IPS-15b (cell line): ENCODE measurements at regions not wholly inside any gene's neighbourhood (a gene's known extent, or its start where the extent isn't known, plus 50 kb on each side); places are given as distances from the start of the nearest gene placed in this dataset.

Source experiments
- H3K27me3 ChIP-seq: one replicate; pipeline ENCODE4 v1.6.1; 2013; ENCODE audit warnings: low read length; ENCODE audit not compliant: control insufficient read depth, insufficient read depth
- H3K36me3 ChIP-seq: one replicate; pipeline ENCODE4 v1.6.1; 2013; ENCODE audit warnings: low read length; ENCODE audit not compliant: control insufficient read depth, insufficient read depth
- H3K4me1 ChIP-seq: one replicate; pipeline ENCODE4 v1.6.1; 2013; ENCODE audit warnings: mild to moderate bottlenecking, low read length; ENCODE audit not compliant: control insufficient read depth, insufficient read depth
- H3K4me3 ChIP-seq: one replicate; pipeline ENCODE4 v1.5.1; 2013; ENCODE audit warnings: low read depth, low read length
- H3K9ac ChIP-seq: one replicate; pipeline ENCODE4 v1.6.1; 2013; ENCODE audit warnings: low read depth, mild to moderate bottlenecking, low read length
- H3K9me3 ChIP-seq: one replicate; pipeline ENCODE4 v1.6.1; 2013; ENCODE audit warnings: mild to moderate bottlenecking, low read length; ENCODE audit not compliant: control insufficient read depth, insufficient read depth

DNA sequence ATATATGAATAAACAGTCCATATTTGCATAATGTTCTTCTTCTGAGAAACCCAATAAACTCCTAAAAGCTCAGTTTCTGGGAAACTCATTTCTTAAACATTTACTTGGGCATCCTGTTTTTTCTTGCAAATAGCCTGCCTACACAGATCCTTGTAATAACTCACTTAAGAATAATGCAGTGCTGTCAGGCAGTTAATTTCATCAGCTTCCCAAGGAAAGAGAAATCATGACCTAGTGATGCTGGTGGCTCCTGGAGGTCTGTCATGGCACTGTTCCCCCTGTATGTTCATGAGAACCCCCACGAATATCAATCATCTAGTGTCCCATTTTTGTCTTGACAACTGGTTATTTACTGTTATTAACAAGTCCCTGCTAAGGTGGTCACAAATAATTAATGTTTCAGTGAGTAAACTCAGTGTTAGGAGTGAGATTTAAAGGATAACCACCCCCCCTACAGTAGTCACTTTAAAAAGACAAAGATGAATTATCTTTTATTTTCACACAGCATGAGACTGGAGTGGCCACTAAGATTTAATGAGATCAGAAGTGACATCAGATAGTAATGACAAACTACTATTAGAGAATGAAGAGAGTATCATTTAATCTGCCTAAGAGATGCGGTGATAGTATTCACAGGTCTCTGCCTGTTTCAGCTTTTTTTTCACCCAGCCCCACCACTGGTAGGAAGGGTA is 279.5 kb upstream of the NECTIN3 start:
- Histone ChIP-seq H3K4me3 (no peak overlapping the region), H3K4me1 (no peaks in the 10 kb centered on the region), H3K9ac (no peak overlapping the region), H3K27me3 (no peaks in the 10 kb centered on the region), H3K36me3 (no peaks in the 10 kb centered on the region), H3K9me3 (no peaks in the 10 kb centered on the region)

DNA sequence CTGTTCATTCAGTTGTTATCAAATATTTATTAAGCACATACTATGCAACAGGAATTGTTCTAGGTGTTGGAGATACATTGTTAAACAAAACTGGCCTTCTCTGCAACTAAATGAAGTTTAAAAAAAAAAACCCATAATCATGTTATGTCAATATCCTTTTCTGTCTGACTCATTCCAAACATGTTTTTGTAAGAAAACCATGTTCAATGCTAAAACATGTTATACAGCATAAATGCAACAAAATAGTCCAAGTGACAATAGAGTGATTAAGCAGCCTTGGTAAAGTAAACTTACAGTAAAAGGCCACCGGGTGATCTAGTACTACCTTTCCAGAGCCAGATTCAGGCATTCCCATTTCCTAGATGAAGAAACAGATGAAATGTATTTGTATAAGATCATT is 278.0 kb upstream of the NECTIN3 start:
- Histone ChIP-seq H3K36me3 (no peaks in the 10 kb centered on the region), H3K9ac (no peak overlapping the region), H3K4me1 (no peaks in the 10 kb centered on the region), H3K4me3 (no peak overlapping the region), H3K9me3 (no peaks in the 10 kb centered on the region), H3K27me3 (no peaks in the 10 kb centered on the region)

DNA sequence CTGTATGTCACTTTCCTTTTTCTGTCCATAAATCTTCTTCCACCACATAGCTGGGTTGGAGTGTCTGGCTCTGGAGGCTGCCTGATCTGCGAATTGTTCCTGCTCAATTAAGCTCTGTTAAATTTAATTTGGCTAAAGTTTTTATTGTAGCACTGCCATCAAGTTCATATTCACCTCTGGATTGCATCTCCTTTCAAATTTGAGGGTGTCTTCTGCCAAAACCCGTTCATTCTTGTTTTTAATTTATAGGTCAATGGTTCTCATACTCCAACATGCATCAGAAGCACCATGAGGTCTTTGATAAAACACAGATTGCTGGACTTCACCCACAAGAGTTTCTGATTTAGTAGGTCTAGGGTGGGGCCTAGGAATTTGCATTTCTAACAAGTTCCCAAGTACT is 276.5 kb upstream of the NECTIN3 start:
- Histone ChIP-seq H3K9me3 (no peaks in the 10 kb centered on the region), H3K27me3 (no peaks in the 10 kb centered on the region)

DNA sequence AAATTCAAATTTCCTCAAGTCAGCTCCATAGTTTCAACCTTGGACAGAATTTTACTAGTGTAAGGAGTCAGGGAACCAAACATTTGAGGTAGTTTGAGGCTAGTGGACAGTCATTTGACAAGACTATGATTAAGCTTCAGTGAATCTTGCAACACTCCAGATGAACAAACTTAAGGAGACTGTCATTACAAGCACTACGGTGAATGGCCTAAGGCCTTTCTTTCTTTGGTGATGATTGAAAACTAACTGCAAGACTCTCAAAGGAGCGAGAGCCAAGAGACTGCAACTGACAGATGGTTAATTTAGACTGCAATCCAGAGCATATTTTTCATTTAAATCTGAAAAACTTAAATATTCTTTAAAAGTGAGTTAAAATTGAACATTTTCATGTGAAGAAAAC is 272.3 kb upstream of the NECTIN3 start:
- Histone ChIP-seq H3K9me3 (no peaks in the 10 kb centered on the region), H3K4me3 (no peak overlapping the region), H3K9ac (no peak overlapping the region), H3K27me3 (no peaks in the 10 kb centered on the region), H3K4me1 (no peaks in the 10 kb centered on the region), H3K36me3 (no peaks in the 10 kb centered on the region)

More for the DNA sequence above, 276.5 kb upstream of the NECTIN3 start:
- H3K36me3 ChIP-seq, result no peaks in the 10 kb centered on the region
- H3K4me1 ChIP-seq, result no peaks in the 10 kb centered on the region
- no peak overlapping the region for H3K9ac ChIP-seq
- no peak overlapping the region for H3K4me3 ChIP-seq

DNA sequence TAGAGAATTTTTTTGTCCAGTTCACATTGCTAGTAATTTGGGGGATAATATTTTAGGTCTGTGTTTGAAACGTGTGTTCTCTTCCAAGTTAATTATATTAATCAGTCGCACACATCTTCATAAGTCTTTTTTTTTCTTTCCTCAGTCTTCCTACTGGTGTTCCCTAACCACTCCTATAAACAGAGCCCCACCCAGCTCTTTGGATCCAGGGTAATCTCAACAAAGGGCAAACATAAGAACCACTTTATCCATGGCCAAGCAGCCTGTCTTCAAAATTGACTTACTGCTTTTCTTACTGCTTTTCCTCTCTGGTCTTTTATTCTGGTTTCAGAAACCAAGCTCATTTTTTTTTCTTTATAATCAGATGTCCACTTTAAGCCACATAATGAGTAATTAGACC is 266.8 kb upstream of the NECTIN3 start:
- Histone ChIP-seq H3K4me3 (no peak overlapping the region), H3K9ac (no peak overlapping the region), H3K36me3 (no peaks in the 10 kb centered on the region), H3K9me3 (no peaks in the 10 kb centered on the region), H3K4me1 (no peaks in the 10 kb centered on the region), H3K27me3 (no peaks in the 10 kb centered on the region)

DNA sequence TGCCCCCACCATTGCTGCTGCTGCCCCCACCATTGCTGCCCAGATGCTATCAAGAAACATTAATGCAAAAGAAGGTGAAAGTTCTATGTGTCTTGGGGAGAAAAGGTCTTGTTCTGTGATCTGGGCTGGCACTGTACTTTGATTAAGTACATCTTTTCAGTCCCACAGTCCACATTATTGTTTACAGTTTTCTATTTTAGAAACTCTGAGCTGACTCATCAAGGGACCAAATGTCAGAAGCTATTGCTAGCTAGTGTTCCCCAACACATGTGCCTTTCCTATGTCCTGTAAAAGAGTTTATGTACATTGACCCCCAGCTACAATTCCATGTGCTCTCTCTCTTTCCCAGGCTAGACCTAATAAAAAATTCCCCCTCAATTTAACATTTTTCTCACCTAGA is 264.7 kb upstream of the NECTIN3 start:
- H3K9me3 ChIP-seq, result no peaks in the 10 kb centered on the region
- no peaks in the 10 kb centered on the region for H3K27me3 ChIP-seq
- no peaks in the 10 kb centered on the region for H3K4me1 ChIP-seq
- no peak overlapping the region for H3K4me3 ChIP-seq
- H3K36me3 ChIP-seq, result no peaks in the 10 kb centered on the region
- H3K9ac ChIP-seq, result no peak overlapping the region

DNA sequence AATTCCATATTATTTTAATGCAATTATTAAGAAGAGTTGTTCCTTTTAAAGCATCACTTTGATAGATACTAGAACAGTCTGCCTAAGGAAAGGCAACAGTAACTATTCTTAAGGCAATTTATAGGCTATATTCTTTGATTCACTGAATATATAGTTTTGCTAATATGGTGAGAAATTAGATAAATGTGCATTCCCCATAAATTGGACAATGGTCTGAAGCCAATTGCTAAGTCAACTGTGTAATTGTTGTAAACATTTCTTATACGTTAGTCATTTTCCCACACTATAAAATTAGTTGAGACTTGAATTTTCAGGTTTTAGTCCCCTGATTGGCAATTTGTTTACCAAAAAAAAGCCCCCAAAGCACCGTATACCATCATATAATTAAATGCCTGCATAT is 263.0 kb upstream of the NECTIN3 start:
- Histone ChIP-seq H3K9ac (no peak overlapping the region), H3K4me1 (no peaks in the 10 kb centered on the region), H3K4me3 (no peak overlapping the region), H3K9me3 (no peaks in the 10 kb centered on the region), H3K27me3 (no peaks in the 10 kb centered on the region), H3K36me3 (no peaks in the 10 kb centered on the region)

DNA sequence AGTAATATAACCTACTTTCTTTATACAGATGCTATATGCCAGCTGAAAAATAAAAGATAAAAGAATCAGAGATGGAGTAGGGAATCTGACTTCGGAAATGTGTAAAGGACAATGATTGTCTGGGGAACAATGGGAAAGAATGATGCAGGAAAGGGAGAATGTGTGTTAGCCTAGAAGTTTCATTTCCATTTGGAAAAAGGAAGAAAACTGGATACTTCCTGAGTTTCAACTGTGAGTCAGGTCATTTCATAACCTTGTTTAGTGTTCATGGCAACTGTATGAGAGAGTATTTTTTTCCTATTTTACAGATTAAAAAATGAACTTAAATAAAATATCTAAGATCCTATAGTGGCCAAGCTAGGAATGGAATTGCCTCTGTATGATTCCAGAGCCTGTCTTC is 261.3 kb upstream of the NECTIN3 start:
- Histone ChIP-seq H3K27me3 (no peaks in the 10 kb centered on the region), H3K4me1 (no peaks in the 10 kb centered on the region), H3K36me3 (no peaks in the 10 kb centered on the region), H3K4me3 (no peak overlapping the region), H3K9ac (no peak overlapping the region), H3K9me3 (no peaks in the 10 kb centered on the region)

DNA sequence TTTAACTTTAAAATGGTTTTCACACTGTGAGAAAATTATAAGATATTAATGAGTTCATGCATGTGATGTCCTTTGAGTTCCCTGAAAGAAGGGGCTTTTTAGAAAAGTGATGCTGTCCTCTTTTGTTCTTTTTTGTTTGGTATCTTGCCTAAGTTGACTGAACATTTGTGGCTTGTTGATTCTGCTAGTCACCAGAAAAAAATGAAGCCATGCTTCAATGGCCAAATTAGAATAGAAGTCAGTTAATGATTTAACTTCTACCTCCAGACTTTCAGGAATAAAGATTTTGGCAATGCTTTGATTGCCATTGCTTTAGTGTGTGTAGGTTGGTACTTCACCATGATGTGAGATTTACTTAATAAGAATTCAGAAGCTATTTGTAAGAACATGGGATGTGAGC is 260.6 kb upstream of the NECTIN3 start:
- H3K4me3 ChIP-seq, result no peak overlapping the region
- no peaks in the 10 kb centered on the region for H3K4me1 ChIP-seq
- H3K27me3 ChIP-seq, result no peaks in the 10 kb centered on the region
- no peaks in the 10 kb centered on the region for H3K36me3 ChIP-seq
- no peak overlapping the region for H3K9ac ChIP-seq
- H3K9me3 ChIP-seq, result no peaks in the 10 kb centered on the region

DNA sequence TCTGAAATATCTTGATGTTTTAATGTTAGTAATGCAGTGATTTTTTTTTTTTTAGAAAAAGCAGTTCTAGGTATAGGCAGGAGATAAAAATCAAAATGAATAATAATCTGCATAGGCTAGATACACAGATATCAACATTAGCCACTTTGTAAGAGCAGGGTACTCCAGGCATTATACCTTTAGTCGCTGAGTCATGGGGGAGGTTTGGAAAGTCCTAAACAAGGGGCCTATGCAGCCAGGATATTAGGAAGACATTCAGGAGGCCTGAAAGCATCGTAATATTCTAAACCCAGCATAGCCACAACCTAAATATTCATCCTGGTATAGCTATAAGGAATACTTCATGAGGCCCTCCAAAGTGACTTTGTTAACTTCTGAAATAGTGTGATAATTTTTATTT is 258.1 kb upstream of the NECTIN3 start:
- H3K9ac ChIP-seq, result no peak overlapping the region
- H3K4me1 ChIP-seq, result no peaks in the 10 kb centered on the region
- no peaks in the 10 kb centered on the region for H3K36me3 ChIP-seq
- no peaks in the 10 kb centered on the region for H3K27me3 ChIP-seq
- H3K9me3 ChIP-seq, result no peaks in the 10 kb centered on the region
- no peak overlapping the region for H3K4me3 ChIP-seq

DNA sequence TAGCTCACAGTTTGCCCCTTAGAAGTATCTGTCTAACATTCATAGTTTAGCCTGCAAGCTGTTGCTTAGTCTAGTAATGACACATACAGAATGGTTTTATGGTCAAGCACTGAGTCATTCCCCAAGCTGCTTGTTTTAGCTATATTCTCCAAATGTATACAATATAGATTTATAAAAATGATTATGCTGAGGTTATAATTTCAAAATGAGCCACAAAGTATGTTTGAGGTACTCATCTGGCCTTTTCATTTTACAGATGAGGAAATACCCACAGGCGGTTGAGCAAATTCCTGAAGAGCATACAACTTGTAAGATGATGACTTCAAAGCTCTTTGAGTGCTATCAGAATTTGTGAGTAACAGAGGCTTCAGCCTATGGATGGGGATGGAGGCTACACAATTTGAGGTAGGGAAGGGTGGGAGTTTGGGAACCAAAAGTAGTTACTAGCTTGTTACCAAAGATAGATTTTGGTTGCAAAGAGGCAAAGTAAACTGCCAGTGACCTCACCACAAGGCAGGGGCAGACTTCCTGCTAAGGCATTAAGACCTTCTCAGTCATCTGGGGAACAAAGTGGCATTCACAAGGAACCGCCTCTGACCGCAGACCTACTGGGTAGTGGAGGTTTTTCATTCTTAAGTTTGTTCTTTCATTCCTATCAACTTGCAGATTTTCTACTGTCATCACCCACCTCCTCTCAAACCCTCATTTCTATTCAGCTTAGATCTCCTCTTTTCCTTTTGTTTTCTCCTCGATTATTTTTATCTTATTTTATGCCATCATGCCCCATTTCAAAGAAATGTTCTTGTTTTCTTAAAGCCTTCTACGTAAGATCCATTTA is 257.2 kb upstream of the NECTIN3 start:
- no peak overlapping the region for H3K4me3 ChIP-seq

DNA sequence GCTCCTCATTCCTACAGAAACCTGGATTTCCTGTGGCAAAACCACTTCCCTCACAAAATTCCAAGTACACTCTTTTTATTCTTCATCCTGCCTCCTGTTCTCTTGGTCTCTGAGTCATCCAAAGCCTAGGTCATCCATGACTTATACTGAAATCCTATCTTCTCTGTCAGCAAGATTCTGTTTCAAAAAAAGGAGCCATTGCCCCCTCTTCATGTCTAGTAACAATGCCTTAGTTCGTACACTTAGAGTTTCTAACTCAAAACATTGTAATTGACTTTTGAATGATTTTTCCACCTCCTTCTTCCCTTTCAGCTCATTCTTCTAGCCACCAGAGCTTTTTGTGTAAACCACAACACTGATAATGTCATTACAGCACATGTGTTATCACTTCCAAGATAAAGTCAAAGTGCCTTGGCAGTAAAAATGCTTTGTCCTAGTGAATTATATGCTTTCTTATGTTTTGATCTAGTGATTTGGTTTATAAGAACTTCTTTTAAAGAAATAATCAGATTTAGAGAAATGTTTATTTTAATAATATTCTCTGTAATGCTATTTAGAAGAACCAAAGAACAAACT is 256.5 kb upstream of the NECTIN3 start:
- Histone ChIP-seq H3K4me1 (no peaks in the 10 kb centered on the region), H3K9me3 (no peaks in the 10 kb centered on the region), H3K9ac (no peak overlapping the region), H3K4me3 (no peak overlapping the region), H3K36me3 (no peaks in the 10 kb centered on the region), H3K27me3 (no peaks in the 10 kb centered on the region)

More for the DNA sequence above, 257.2 kb upstream of the NECTIN3 start:
- Histone ChIP-seq H3K27me3 (no peaks in the 10 kb centered on the region), H3K4me1 (no peaks in the 10 kb centered on the region), H3K9me3 (no peaks in the 10 kb centered on the region), H3K9ac (no peak overlapping the region), H3K36me3 (no peaks in the 10 kb centered on the region)
